MM.1S (cell line): ENCODE measurements at regions not wholly inside any gene's neighbourhood (a gene's known extent, or its start where the extent isn't known, plus 50 kb on each side); places are given as distances from the start of the nearest gene placed in this dataset.
A peak's percentile ranks its signal among the peaks of the same experiment; 100 is the strongest.

Experiments used
- DNase-seq: peaks from one replicate; pipeline ENCODE4 v3.0.0-alpha.2; 2015
- H2AFZ ChIP-seq: fragments of 300-600 bp; sonication (generic); 2 replicates; pipeline ENCODE4 v1.6.0; 2016; ENCODE audit warnings: antibody characterized with exemption, low read length
- H3F3A ChIP-seq: fragments of 300-600 bp; sonication (generic); 2 replicates; pipeline ENCODE4 v1.6.1; 2016; ENCODE audit warnings: mild to moderate bottlenecking, antibody characterized with exemption, low read length, moderate library complexity, mixed read lengths; ENCODE audit not compliant: insufficient read depth
- H3K27ac ChIP-seq: fragments of 300-600 bp; sonication (generic); 2 replicates; pipeline ENCODE4 v1.5.1; 2016; ENCODE audit warnings: mild to moderate bottlenecking, low read length
- H3K27me3 ChIP-seq: fragments of 300-600 bp; sonication (generic); replicated peaks from 2 replicates; pipeline ENCODE4 v1.6.0; 2016; ENCODE audit warnings: low read length; ENCODE audit not compliant: insufficient read depth
- H3K36me3 ChIP-seq: fragments of 300-600 bp; sonication (generic); replicated peaks from 2 replicates; pipeline ENCODE4 v1.6.1; 2016; ENCODE audit warnings: mild to moderate bottlenecking, low read length, mixed read lengths; ENCODE audit not compliant: insufficient read depth
- H3K4me1 ChIP-seq: fragments of 300-600 bp; sonication (generic); 2 replicates; pipeline ENCODE4 v1.6.1; 2016; ENCODE audit warnings: low read length, mixed read lengths
- H3K4me2 ChIP-seq: fragments of 300-600 bp; sonication (generic); 2 replicates; pipeline ENCODE4 v1.6.0; 2016; ENCODE audit warnings: low read depth, low read length
- H3K4me3 ChIP-seq: fragments of 300-600 bp; sonication (generic); 2 replicates; pipeline ENCODE4 v1.5.1; 2016; ENCODE audit warnings: low read length, mixed read lengths
- H3K79me2 ChIP-seq: fragments of 300-600 bp; sonication (generic); 2 replicates; pipeline ENCODE4 v1.6.1; 2016; ENCODE audit warnings: mixed run types, low read length, mixed read lengths
- H3K9ac ChIP-seq: fragments of 300-600 bp; sonication (generic); 2 replicates; pipeline ENCODE4 v1.6.1; 2016; ENCODE audit warnings: low read length, mixed read lengths
- H3K9me2 ChIP-seq: fragments of 300-600 bp; sonication (generic); replicated peaks from 2 replicates; pipeline ENCODE4 v1.6.1; 2016; ENCODE audit warnings: mild to moderate bottlenecking, low read length, mixed read lengths; ENCODE audit not compliant: insufficient read depth
- H3K9me3 ChIP-seq: fragments of 300-600 bp; sonication (generic); replicated peaks from 2 replicates; pipeline ENCODE4 v1.6.1; 2016; ENCODE audit warnings: mild to moderate bottlenecking, low read length, mixed read lengths; ENCODE audit not compliant: insufficient read depth
- H4K20me1 ChIP-seq: fragments of 300-600 bp; sonication (generic); 2 replicates; pipeline ENCODE4 v1.6.1; 2016; ENCODE audit warnings: mild to moderate bottlenecking, low read length, moderate library complexity, mixed read lengths; ENCODE audit not compliant: insufficient read depth
- EZH2 ChIP-seq: fragments of 300-600 bp; sonication (generic); optimal IDR thresholded peaks from 2 replicates; pipeline ENCODE3; 2017; ENCODE audit warnings: low read depth, mild to moderate bottlenecking, antibody characterized with exemption, low read length, mixed read lengths
- EZH2phosphoT487 ChIP-seq: fragments of 300-600 bp; sonication (generic); IDR thresholded peaks from 2 replicates; pipeline ENCODE4 v1.6.1; 2018; ENCODE audit warnings: antibody characterized with exemption, low read length
- TF ChIP-seq, protein P1 (sequence below): fragments of 300-600 bp; sonication (generic); IDR thresholded peaks from 2 replicates; pipeline ENCODE4 v1.5.1; 2016; ENCODE audit warnings: antibody characterized with exemption, low read length, mixed read lengths

DNA sequence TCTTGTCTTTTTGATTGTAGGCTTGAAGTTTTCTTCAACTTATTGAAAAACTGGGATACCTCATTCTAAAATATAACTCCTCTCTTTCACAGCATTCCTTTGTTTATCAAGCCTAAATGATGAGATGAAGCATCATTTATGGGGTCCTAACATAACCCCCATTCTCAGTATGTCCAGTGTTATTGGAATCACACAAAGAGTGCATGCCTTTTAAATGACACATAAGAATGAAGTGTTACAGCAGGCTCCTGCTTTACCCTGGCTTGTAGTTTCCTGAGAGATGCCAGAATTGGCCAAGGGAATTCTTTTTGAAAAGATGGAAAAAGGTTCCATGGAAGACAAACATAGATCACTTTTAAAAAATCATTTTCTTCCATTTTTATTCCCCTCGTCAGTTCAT, 502.4 kb downstream of the BCKDHB start:
- Histone ChIP-seq H3K27ac (no peak overlapping the region), H4K20me1 (no peaks in the 10 kb centered on the region), H3K9me2 (no peaks in the 10 kb centered on the region), H3F3A (no peaks in the 10 kb centered on the region), H3K4me1 (no peaks in the 10 kb centered on the region), H3K9me3 (no peaks in the 10 kb centered on the region), H3K4me2 (no peak overlapping the region), H3K79me2 (no peaks in the 10 kb centered on the region), H3K4me3 (no peak overlapping the region), H3K9ac (no peak overlapping the region), H3K36me3 (no peaks in the 10 kb centered on the region), H2AFZ (no peak overlapping the region), H3K27me3 (no peaks in the 10 kb centered on the region)
- TF ChIP-seq EZH2 (no peak), EZH2phosphoT487 (no peak)
- TF ChIP-seq, protein P1, sequence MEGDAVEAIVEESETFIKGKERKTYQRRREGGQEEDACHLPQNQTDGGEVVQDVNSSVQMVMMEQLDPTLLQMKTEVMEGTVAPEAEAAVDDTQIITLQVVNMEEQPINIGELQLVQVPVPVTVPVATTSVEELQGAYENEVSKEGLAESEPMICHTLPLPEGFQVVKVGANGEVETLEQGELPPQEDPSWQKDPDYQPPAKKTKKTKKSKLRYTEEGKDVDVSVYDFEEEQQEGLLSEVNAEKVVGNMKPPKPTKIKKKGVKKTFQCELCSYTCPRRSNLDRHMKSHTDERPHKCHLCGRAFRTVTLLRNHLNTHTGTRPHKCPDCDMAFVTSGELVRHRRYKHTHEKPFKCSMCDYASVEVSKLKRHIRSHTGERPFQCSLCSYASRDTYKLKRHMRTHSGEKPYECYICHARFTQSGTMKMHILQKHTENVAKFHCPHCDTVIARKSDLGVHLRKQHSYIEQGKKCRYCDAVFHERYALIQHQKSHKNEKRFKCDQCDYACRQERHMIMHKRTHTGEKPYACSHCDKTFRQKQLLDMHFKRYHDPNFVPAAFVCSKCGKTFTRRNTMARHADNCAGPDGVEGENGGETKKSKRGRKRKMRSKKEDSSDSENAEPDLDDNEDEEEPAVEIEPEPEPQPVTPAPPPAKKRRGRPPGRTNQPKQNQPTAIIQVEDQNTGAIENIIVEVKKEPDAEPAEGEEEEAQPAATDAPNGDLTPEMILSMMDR = no peak
- DNase-seq = no peak

DNA sequence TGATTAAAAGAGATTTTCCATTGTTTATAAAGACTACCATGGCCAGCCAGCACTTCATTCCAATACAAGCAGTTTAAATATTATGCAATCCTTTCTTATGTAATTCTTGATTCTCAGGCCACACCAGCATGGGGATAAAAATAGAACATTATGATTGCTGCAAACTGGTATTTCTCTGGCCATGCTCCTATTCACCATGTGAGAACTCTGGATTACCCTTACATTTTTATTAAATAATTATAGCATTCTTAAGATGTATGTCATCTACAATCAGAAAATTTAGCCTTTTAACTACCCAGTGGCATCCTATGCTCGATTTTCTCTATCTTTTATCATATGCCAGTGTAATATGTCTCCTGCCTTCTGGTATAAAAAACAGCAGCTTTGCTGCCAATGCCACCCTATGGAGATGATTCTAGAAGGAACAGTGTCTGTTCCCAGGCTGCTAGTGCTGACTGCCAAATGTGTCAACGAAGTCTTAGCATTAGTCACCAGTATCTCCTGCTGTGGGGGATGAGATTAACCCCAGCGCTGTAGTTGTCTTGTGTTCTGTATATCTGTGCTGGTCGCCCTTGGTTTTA, 501.4 kb downstream of the BCKDHB start:
- no peaks in the 10 kb centered on the region for H3K36me3 ChIP-seq
- H3K9me2 ChIP-seq = no peaks in the 10 kb centered on the region
- no peaks in the 10 kb centered on the region for H3F3A ChIP-seq
- H2AFZ ChIP-seq = no peak overlapping the region
- no peaks in the 10 kb centered on the region for H4K20me1 ChIP-seq
- H3K79me2 ChIP-seq = no peaks in the 10 kb centered on the region
- H3K9me3 ChIP-seq = no peaks in the 10 kb centered on the region
- TF ChIP-seq, protein P1 = no peak
- TF ChIP-seq EZH2 (no peak), EZH2phosphoT487 (no peak)
- no peak for DNase-seq
- no peak overlapping the region for H3K27ac ChIP-seq
- no peaks in the 10 kb centered on the region for H3K4me1 ChIP-seq
- no peak overlapping the region for H3K4me3 ChIP-seq
- H3K27me3 ChIP-seq = no peaks in the 10 kb centered on the region
- no peak overlapping the region for H3K4me2 ChIP-seq
- no peak overlapping the region for H3K9ac ChIP-seq

DNA sequence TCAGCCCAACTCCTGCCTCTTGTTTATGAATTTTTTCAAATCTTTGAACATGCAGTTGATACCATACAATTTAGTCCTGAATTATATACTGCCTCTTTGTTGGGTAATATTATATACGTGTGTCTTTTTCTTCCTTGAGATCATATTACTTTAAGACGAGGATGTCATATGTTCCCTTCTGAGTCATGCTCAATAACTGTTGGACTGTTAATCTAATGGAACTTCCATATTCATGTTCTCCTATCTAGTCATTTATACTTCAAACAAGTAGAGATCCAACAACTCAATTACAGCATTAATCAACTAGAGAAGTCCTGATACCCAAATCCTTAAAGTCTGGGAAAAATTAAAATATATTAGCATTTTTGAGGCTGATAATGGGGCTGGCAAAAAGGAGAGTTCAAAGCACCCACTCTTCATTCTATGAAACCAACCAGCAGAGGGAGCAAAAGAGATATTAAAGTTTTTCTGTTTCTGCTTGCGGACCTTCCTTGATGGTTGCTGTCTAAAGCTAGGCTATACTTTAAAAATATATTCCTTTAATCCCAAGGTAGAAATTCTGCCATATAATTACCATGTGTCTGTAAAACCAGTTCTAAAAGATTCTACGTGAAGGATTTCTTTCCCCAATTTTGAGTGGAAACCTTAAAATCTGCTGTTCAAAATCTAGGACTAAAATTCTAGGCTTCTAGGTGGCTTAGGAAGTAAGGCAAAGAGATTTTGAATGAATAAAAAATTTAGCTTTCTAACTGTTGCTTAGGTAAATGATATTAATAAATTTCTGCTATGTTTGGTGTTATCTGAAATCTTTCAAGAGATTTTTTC, 498.9 kb downstream of the BCKDHB start:
- Histone ChIP-seq H3K27ac (no peak overlapping the region), H3K9me3 (no peaks in the 10 kb centered on the region), H3K36me3 (no peaks in the 10 kb centered on the region), H3K4me3 (no peak overlapping the region), H4K20me1 (no peaks in the 10 kb centered on the region), H3K4me2 (no peak overlapping the region), H2AFZ (peak overlapping the region; percentile 18; the same call in 1 of the 2 replicates), H3K9me2 (no peaks in the 10 kb centered on the region), H3K4me1 (no peaks in the 10 kb centered on the region), H3F3A (no peaks in the 10 kb centered on the region), H3K79me2 (no peaks in the 10 kb centered on the region), H3K9ac (no peak overlapping the region), H3K27me3 (no peaks in the 10 kb centered on the region)
- DNase-seq = peak; percentile 57
- TF ChIP-seq, protein P1 = peak; percentile 59
- TF ChIP-seq EZH2phosphoT487 (no peak), EZH2 (no peak)
